MM.1S (cell line): ENCODE measurements at regions not wholly inside any gene's neighbourhood (a gene's known extent, or its start where the extent isn't known, plus 50 kb on each side); places are given as distances from the start of the nearest gene placed in this dataset.

Source experiments
- DNase-seq: peaks from one replicate; pipeline ENCODE4 v3.0.0-alpha.2; 2015
- H2AFZ ChIP-seq: fragments of 300-600 bp; sonication (generic); 2 replicates; pipeline ENCODE4 v1.6.0; 2016; ENCODE audit warnings: antibody characterized with exemption, low read length
- H3F3A ChIP-seq: fragments of 300-600 bp; sonication (generic); 2 replicates; pipeline ENCODE4 v1.6.1; 2016; ENCODE audit warnings: mild to moderate bottlenecking, antibody characterized with exemption, low read length, moderate library complexity, mixed read lengths; ENCODE audit not compliant: insufficient read depth
- H3K27ac ChIP-seq: fragments of 300-600 bp; sonication (generic); 2 replicates; pipeline ENCODE4 v1.5.1; 2016; ENCODE audit warnings: mild to moderate bottlenecking, low read length
- H3K27me3 ChIP-seq: fragments of 300-600 bp; sonication (generic); replicated peaks from 2 replicates; pipeline ENCODE4 v1.6.0; 2016; ENCODE audit warnings: low read length; ENCODE audit not compliant: insufficient read depth
- H3K36me3 ChIP-seq: fragments of 300-600 bp; sonication (generic); replicated peaks from 2 replicates; pipeline ENCODE4 v1.6.1; 2016; ENCODE audit warnings: mild to moderate bottlenecking, low read length, mixed read lengths; ENCODE audit not compliant: insufficient read depth
- H3K4me1 ChIP-seq: fragments of 300-600 bp; sonication (generic); 2 replicates; pipeline ENCODE4 v1.6.1; 2016; ENCODE audit warnings: low read length, mixed read lengths
- H3K4me2 ChIP-seq: fragments of 300-600 bp; sonication (generic); 2 replicates; pipeline ENCODE4 v1.6.0; 2016; ENCODE audit warnings: low read depth, low read length
- H3K4me3 ChIP-seq: fragments of 300-600 bp; sonication (generic); 2 replicates; pipeline ENCODE4 v1.5.1; 2016; ENCODE audit warnings: low read length, mixed read lengths
- H3K79me2 ChIP-seq: fragments of 300-600 bp; sonication (generic); 2 replicates; pipeline ENCODE4 v1.6.1; 2016; ENCODE audit warnings: mixed run types, low read length, mixed read lengths
- H3K9ac ChIP-seq: fragments of 300-600 bp; sonication (generic); 2 replicates; pipeline ENCODE4 v1.6.1; 2016; ENCODE audit warnings: low read length, mixed read lengths
- H3K9me2 ChIP-seq: fragments of 300-600 bp; sonication (generic); replicated peaks from 2 replicates; pipeline ENCODE4 v1.6.1; 2016; ENCODE audit warnings: mild to moderate bottlenecking, low read length, mixed read lengths; ENCODE audit not compliant: insufficient read depth
- H3K9me3 ChIP-seq: fragments of 300-600 bp; sonication (generic); replicated peaks from 2 replicates; pipeline ENCODE4 v1.6.1; 2016; ENCODE audit warnings: mild to moderate bottlenecking, low read length, mixed read lengths; ENCODE audit not compliant: insufficient read depth
- H4K20me1 ChIP-seq: fragments of 300-600 bp; sonication (generic); 2 replicates; pipeline ENCODE4 v1.6.1; 2016; ENCODE audit warnings: mild to moderate bottlenecking, low read length, moderate library complexity, mixed read lengths; ENCODE audit not compliant: insufficient read depth
- EZH2 ChIP-seq: fragments of 300-600 bp; sonication (generic); optimal IDR thresholded peaks from 2 replicates; pipeline ENCODE3; 2017; ENCODE audit warnings: low read depth, mild to moderate bottlenecking, antibody characterized with exemption, low read length, mixed read lengths
- EZH2phosphoT487 ChIP-seq: fragments of 300-600 bp; sonication (generic); IDR thresholded peaks from 2 replicates; pipeline ENCODE4 v1.6.1; 2018; ENCODE audit warnings: antibody characterized with exemption, low read length
- TF ChIP-seq, protein P1 (sequence below): fragments of 300-600 bp; sonication (generic); IDR thresholded peaks from 2 replicates; pipeline ENCODE4 v1.5.1; 2016; ENCODE audit warnings: antibody characterized with exemption, low read length, mixed read lengths

DNA sequence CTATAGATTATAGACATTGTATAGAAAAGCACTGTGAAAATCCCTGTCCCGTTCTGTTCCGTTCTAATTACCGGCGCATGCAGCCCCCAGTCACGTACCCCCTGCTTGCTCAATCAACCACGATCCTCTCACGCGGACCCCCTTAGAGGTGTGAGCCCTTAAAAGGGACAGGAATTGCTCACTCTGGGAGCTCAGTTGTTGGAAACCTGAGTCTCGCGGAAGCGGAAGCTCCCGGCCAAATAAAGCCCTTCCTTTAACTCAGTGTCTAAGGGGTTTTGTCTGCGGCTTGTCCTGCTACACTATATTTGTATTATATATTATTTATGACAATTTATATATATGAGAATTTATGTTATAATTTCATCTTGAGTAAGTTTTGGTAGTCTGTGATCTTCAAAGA lies 213.6 kb upstream of the AMIGO2 start:
- Histone ChIP-seq H3K4me1 (peaks cover 5% of the 10 kb centered on the region; the same call in 1 of the 2 replicates), H3K9me2 (no peaks in the 10 kb centered on the region), H3K36me3 (no peaks in the 10 kb centered on the region), H3K27me3 (no peaks in the 10 kb centered on the region), H3K4me2 (no peak overlapping the region), H3K9me3 (no peaks in the 10 kb centered on the region), H3K27ac (no peak overlapping the region), H3K4me3 (no peak overlapping the region), H3K9ac (no peak overlapping the region), H4K20me1 (no peaks in the 10 kb centered on the region), H2AFZ (no peak overlapping the region), H3F3A (no peaks in the 10 kb centered on the region), H3K79me2 (no peaks in the 10 kb centered on the region)
- DNase-seq = no peak
- TF ChIP-seq EZH2 = no peak
- TF ChIP-seq, protein P1, sequence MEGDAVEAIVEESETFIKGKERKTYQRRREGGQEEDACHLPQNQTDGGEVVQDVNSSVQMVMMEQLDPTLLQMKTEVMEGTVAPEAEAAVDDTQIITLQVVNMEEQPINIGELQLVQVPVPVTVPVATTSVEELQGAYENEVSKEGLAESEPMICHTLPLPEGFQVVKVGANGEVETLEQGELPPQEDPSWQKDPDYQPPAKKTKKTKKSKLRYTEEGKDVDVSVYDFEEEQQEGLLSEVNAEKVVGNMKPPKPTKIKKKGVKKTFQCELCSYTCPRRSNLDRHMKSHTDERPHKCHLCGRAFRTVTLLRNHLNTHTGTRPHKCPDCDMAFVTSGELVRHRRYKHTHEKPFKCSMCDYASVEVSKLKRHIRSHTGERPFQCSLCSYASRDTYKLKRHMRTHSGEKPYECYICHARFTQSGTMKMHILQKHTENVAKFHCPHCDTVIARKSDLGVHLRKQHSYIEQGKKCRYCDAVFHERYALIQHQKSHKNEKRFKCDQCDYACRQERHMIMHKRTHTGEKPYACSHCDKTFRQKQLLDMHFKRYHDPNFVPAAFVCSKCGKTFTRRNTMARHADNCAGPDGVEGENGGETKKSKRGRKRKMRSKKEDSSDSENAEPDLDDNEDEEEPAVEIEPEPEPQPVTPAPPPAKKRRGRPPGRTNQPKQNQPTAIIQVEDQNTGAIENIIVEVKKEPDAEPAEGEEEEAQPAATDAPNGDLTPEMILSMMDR = no peak
- TF ChIP-seq EZH2phosphoT487 = no peak

DNA sequence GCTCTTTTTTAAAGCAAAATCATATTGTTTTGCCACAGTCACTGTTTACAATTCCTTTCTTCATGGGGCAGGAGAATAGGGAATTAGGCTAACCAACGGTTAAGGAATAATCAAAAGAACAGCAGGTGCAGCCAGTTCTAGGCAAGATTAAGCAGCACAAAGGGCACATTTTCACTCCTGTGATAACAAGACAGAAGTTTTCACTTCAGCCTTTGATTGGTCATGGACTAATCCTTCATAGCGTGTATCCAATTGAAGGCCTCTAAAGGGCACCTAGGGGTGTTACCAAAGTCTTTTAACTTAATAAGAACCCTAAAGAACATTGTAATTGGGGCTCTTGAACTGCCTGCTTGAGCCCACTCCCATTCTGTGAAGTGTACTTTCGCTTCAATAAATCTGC lies 206.9 kb upstream of the AMIGO2 start:
- Histone ChIP-seq H3K9me3 (no peaks in the 10 kb centered on the region), H4K20me1 (no peaks in the 10 kb centered on the region), H3K9ac (no peak overlapping the region), H3K4me2 (no peak overlapping the region), H3K4me1 (no peaks in the 10 kb centered on the region), H3K4me3 (no peak overlapping the region), H3K36me3 (no peaks in the 10 kb centered on the region), H2AFZ (no peak overlapping the region), H3K27me3 (no peaks in the 10 kb centered on the region), H3F3A (no peaks in the 10 kb centered on the region), H3K9me2 (no peaks in the 10 kb centered on the region), H3K27ac (no peak overlapping the region), H3K79me2 (no peaks in the 10 kb centered on the region)
- DNase-seq = no peak
- TF ChIP-seq, protein P1 = no peak
- TF ChIP-seq EZH2phosphoT487 (no peak), EZH2 (no peak)
